Progenitor cell of endocrine pancreas (in vitro differentiated cells): ENCODE measurements at regions not wholly inside any gene's neighbourhood (a gene's known extent, or its start where the extent isn't known, plus 50 kb on each side); places are given as distances from the start of the nearest gene placed in this dataset.

Experiments used
- DNase-seq: peaks from one replicate; pipeline ENCODE4 v3.0.0; 2021; ENCODE audit warnings: low spot score; ENCODE audit not compliant: unreplicated experiment
- H3K27ac Mint-ChIP-seq: 2 replicates; pipeline ENCODE4 v1.8.0; 2021; ENCODE audit warnings: mild to moderate bottlenecking, moderate library complexity, mixed read lengths
- H3K27me3 Mint-ChIP-seq: 2 replicates; pipeline ENCODE4 v1.8.0; 2021; ENCODE audit warnings: mixed read lengths
- H3K36me3 Mint-ChIP-seq: 2 replicates; pipeline ENCODE4 v1.8.0; 2022; ENCODE audit warnings: mixed read lengths; ENCODE audit not compliant: insufficient read depth
- H3K4me1 Mint-ChIP-seq: 2 replicates; pipeline ENCODE4 v1.8.0; 2021; ENCODE audit warnings: low read depth, mixed read lengths
- H3K4me3 Mint-ChIP-seq: 2 replicates; pipeline ENCODE4 v1.8.0; 2021; ENCODE audit warnings: low read depth, mild to moderate bottlenecking, moderate library complexity, mixed read lengths
- H3K9me3 Mint-ChIP-seq: 2 replicates; pipeline ENCODE4 v1.8.0; 2021; ENCODE audit warnings: low read depth, mixed read lengths
- CTCF ChIP-seq: fragments of 200-600 bp; sonication (generic); IDR thresholded peaks from one replicate; pipeline ENCODE4 v1.5.0; 2021; ENCODE audit warnings: antibody characterized with exemption, mild to moderate bottlenecking; ENCODE audit not compliant: unreplicated experiment

- Mint-ChIP-seq H3K4me3 (no peak overlapping the region), H3K36me3 (no peaks in the 10 kb centered on the region), H3K27ac (no peak overlapping the region), H3K9me3 (no peaks in the 10 kb centered on the region), H3K4me1 (no peaks in the 10 kb centered on the region), H3K27me3 (peaks cover 5% of the 10 kb centered on the region)
- no peak for DNase-seq
- no peak for TF ChIP-seq CTCF
These were observed 207.1 kb downstream of the NFATC2 start for GRCh38 chr20:51335329-51335841.

DNA sequence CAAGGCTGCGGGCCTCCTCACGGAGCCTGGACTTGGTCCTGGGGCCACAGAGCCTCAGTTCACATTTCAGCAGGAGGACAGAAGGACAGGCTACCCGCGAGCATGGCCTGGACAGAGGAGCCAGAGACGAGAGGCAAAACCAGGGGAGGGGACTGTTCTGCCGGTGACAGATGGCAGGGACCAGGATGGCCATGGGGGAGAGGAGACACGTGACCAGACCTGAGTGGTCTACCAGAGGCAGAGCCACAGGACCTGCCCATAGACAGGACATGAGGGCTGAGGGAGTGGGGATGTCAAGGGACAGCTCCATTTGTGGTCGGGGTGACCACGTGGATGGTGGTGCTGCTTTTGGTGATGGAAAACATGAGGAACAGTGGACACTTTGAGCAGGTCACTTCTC lies 207.9 kb downstream of the NFATC2 start:
- TF ChIP-seq CTCF, result no peak
- H3K27ac Mint-ChIP-seq, result no peak overlapping the region
- H3K27me3 Mint-ChIP-seq, result peaks cover 9% of the 10 kb centered on the region
- H3K4me1 Mint-ChIP-seq, result no peaks in the 10 kb centered on the region
- H3K36me3 Mint-ChIP-seq, result no peaks in the 10 kb centered on the region
- no peak for DNase-seq
- H3K4me3 Mint-ChIP-seq, result no peak overlapping the region
- no peaks in the 10 kb centered on the region for H3K9me3 Mint-ChIP-seq

GRCh38 chr20:51333971-51334370 lies 208.5 kb downstream of the NFATC2 start:
- DNase-seq, result no peak
- H3K9me3 Mint-ChIP-seq, result no peaks in the 10 kb centered on the region
- no peak overlapping the region for H3K27ac Mint-ChIP-seq
- H3K36me3 Mint-ChIP-seq, result no peaks in the 10 kb centered on the region
- TF ChIP-seq CTCF, result no peak
- H3K4me3 Mint-ChIP-seq, result no peak overlapping the region
- peaks cover 9% of the 10 kb centered on the region for H3K27me3 Mint-ChIP-seq
- no peaks in the 10 kb centered on the region for H3K4me1 Mint-ChIP-seq

DNA sequence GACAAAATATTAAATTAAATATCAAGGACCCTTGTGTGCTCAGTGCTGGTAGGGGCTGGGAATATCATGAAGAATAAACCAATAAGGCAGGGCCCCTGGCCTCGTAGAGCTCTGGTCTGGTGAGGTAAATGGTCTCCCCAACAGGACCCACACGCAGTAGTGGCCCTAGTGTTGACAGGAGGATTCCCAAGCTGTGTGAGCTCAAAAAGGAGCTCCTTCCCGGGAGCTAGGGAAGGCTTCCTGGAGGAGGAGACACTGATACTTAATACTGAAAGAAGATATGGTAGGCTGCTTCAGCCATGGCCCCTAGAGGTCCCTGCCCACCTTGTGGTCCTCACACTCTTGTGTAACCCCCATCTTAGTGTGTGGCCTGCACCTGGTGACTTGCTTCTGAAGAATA lies 209.1 kb downstream of the NFATC2 start:
- H3K27me3 Mint-ChIP-seq, result peaks cover 9% of the 10 kb centered on the region
- H3K36me3 Mint-ChIP-seq, result no peaks in the 10 kb centered on the region
- no peaks in the 10 kb centered on the region for H3K9me3 Mint-ChIP-seq
- no peaks in the 10 kb centered on the region for H3K4me1 Mint-ChIP-seq
- TF ChIP-seq CTCF, result no peak
- no peak overlapping the region for H3K4me3 Mint-ChIP-seq
- H3K27ac Mint-ChIP-seq, result no peak overlapping the region
- no peak for DNase-seq

DNA sequence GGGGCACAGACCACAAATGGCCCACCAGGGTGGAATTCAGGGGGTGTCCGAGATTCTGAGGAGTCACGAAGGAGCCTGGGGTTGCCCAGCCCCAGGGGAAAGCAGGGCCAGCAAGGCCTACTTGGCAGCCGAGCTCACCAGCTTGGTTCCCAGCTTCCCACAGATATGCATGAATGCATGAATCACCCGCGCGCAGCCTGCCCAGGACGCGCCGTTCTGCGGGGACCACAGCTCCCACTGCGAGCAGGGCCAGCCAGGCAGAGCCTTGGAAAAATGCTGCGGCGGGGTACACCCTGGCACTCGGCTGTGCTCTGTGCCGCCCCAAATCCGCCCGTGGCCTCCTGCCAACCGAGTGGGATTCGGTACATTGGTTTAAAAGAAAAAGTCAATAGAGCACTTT lies 211.0 kb downstream of the NFATC2 start:
- no peaks in the 10 kb centered on the region for H3K4me1 Mint-ChIP-seq
- TF ChIP-seq CTCF, result no peak
- no peak for DNase-seq
- H3K36me3 Mint-ChIP-seq, result no peaks in the 10 kb centered on the region
- peaks cover 9% of the 10 kb centered on the region for H3K27me3 Mint-ChIP-seq
- no peak overlapping the region for H3K4me3 Mint-ChIP-seq
- H3K9me3 Mint-ChIP-seq, result no peaks in the 10 kb centered on the region
- no peak overlapping the region for H3K27ac Mint-ChIP-seq
